Activated CD8-positive, alpha-beta memory T cell treated with anti-CD3 and anti-CD28 coated beads, Interleukin-2, amount 50 U/mL, for 1 hour (primary cell): ENCODE measurements at regions not wholly inside any gene's neighbourhood (a gene's known extent, or its start where the extent isn't known, plus 50 kb on each side); places are given as distances from the start of the nearest gene placed in this dataset.

Source experiments
- DNase-seq: peaks from one replicate; pipeline ENCODE4 v3.0.0-alpha.2; 2020; ENCODE audit errors: extremely low read depth

DNA sequence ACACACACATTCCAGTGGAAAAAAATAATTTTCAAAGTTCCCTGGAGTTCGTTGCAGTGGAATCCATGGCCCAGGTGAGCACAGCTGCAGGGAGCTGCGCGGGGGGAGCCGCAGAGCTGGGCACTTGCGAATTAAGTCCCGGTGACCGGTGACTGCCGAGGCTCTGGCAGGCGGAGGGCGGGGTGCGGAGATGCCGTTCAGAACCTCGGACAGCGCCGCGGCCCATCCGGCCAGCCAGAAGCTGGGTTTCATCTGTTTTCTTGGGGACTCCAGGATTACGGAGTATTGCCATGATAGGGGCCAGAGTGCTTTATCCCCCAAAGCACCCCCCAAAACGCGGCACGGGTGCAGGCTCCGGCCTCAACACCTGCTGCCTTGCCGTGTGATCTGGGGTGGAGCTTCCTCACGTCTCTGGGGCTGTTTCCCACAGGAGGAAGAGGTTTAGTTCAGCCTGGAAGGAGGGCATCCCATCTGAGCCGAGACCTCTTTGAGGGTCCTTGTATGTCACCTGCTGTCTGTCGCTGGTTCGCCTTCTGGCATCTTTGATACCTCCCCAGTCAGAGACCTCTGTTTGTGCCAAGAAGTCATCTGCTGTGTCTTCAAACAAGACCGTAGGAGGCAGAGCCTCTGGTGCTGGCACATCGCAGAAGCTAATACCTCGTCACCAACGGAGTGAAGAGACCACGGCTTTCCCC is 99.4 kb downstream of the YTHDF1 start:
- no peak for DNase-seq

DNA sequence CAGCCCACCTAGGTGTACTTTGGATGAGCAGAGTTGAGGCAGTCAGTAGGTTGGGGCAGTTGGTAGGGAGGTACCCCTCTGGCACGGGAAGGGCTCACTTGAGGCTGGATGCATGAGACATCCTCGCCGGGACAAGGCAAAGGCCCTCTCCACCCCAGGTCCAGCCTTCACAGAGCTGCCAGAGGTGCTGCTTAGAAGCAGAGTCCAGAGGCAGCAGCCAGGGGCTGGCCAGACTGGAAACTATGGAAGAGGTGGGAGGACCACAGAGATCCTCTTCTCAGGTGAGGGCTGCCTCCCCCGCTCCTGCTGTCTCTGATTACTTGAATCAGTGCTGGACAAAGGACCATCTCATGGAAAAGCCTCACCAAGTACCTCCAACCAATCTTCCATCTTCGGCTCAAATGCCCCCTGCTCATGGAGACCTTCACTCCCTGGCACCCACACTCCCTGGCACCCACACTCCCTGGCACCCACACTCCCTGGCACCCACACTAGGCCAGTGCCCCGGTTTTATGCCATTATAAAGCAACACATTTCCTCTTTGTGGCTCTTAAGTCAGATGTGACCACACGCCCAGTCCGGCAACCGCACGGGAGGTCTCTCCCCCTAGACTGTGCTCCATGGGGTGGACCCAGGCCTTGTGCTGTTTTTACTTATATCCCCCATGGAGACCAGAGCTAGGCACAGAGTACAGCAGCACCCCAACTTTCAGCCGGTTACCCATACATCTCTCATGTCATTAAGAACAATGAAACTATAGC is 100.1 kb downstream of the YTHDF1 start:
- DNase-seq = no peak

GRCh38 chr20:63114693-63115311 is 101.1 kb downstream of the YTHDF1 start:
- DNase-seq = no peak

DNA sequence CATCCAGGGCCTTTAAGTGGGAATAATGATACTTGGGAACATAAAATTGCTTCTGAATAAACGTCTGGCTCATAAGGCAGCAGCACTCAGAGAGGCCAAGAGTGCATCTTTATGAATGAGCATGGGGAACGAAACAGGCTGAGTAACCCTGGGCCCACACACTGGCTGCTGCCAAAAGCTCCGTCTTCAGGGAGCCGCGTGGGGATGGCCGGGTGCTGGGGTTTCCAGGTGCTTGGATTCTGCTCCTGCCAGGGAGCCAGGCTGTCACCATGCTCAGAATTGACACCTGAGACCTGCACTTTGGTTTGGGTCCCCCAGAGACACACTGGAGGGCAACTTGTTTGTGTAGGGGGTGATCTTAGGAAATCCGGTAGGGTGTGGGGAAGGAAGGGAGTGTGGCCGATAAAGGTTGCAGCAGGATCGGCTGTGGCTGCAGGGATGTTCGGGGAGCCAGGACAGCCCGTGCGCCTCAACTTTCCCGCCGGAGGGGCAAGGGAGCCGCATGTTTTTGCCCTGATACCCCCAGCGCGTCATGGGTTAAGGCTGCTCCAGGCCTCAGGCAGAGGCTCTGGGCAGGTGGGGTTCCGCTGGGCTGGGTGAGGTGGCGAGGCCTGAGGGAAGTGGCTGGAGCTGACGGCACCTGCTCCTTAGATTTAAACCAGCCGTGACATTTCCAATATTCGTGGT is 101.8 kb downstream of the YTHDF1 start:
- DNase-seq = no peak

GRCh38 chr20:63112491-63113219 is 103.3 kb downstream of the YTHDF1 start:
- DNase-seq = no peak

- DNase-seq = no peak
These were observed 101.5 kb upstream of the BHLHE23 start for GRCh38 chr20:63108247-63108646.

DNA sequence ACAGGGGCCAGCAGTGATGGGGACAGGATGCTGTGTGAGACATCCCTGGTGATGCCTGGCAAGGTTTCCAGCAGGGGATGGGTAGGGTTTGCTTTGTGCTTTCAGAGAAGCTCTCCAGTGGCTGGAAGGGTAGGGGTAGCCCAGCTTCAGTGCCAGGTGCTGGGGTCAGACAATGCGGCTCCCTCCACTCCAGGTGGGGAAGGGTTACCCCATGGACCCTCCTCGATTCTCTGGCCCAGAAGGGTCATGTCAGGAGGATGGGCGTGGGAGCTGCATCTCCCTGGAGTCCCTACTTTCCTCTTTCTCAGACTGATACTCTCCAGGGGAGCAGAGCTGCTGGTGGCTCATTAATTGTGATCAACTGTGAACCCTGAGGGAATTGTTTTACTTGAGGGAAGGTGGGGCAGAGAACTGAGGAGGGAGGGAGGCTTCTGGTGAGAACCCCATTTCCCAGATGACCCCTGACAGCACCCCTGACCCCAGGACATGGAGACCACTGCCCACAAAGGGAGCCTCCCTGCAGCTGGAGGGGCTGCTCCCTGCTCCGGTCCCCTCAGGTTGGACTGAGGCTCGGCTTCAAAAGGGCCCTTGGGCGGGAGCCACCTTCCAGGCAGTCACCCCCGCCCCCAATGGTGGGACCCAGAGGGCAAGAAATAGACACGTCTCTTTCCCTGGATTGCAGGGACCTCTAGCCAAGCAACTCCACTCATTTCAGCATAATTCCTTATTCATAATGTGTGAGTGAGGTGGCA is 100.9 kb upstream of the BHLHE23 start:
- no peak for DNase-seq

GRCh38 chr20:63106765-63107448 is 100.1 kb upstream of the BHLHE23 start:
- no peak for DNase-seq

GRCh38 chr20:63106108-63106764 is 99.5 kb upstream of the BHLHE23 start:
- no peak for DNase-seq

- DNase-seq = no peak
These were observed 98.7 kb upstream of the BHLHE23 start for GRCh38 chr20:63105211-63106107.

DNA sequence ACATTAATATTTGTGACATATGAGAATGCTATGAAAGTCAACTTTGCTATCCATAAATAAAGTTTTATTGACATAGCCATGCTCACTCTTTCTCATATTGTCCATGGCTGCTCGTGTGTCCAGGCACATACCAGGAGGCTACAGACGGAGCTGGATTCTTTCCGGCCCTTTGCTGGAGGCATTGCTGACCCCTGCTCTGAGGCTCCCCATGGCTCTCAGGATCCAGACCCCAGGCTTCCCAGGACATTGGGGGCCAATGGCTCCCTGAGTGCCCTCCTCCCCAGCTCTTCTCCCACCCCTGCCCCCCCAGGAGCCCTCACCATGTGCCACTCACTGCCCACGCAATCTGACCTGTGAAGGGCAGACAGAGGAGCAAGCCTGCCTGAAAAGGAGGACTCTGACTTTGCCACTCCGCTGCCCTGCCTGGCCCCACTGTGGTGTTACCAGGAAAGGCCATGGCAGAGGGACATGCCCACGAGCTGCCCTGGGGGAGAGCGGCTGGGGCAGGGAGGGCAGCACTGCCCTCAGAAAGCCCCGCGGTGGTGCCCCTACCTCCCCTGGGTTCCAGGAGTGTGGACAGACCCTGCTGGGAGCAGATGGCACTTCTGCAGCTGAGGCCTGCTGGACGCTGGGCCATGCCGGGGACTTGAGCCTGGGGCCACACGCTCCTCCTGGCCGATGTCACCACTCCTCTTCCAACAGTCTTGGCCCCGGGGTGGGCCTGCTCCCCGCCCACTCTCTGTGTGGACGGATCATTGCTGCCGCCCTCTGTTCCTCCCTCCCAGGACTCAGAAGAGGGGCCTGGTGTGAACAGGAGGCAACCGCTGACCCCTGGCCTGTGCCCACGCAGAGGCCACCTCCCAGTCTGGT is 97.8 kb upstream of the BHLHE23 start:
- DNase-seq = no peak

DNA sequence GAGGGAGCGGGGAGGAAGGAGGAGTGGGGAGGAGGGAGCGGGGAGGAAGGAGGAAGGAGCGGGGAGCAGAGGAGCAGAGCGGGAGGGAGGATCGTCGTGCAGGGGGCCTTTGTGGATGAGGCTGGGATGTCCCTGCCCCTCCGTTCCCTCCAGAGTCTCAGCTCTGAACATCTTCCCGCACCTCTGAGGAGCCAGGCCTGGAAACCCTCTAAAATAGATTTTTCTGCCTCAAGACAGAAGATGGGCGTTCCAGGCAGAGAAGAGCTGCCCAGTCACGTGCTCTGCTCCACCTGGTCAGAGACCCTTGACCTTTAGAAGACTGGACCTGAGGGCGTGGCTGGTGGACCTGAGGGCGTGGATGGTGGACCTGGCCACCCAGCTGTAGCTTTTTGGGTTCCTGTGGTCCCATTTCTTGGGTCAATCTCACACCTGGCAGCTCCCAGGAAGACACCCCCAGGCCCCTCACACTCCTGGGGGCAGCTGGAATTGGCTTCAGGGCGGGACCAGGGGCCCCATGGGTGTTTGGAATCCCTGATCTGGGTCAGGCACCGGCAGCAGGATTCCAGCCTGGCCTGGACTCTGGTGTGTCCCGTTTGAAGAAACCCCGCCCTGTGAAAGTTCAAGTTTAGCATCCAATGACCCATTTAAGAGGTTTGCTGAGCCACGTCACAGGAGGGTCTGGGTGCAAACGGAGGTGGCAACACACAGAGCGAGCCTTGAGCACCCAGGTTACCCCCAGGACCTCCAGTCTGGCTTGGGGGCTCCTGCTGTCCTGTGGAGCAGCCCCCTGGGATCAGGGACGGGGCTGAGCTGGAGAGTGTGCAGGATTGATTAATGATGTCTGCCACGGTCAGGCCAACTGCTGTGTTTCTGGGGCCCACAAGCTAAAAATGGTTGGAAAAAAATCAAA is 96.9 kb upstream of the BHLHE23 start:
- DNase-seq = no peak

GRCh38 chr20:63102721-63103375 is 96.1 kb upstream of the BHLHE23 start:
- peak; percentile 19 for DNase-seq

GRCh38 chr20:63101781-63102720 is 95.3 kb upstream of the BHLHE23 start:
- DNase-seq = peak; percentile 10
